ENCODE measurements at regions not wholly inside any gene's neighbourhood (a gene's known extent, or its start where the extent isn't known, plus 50 kb on each side); places are given as distances from the start of the nearest gene placed in this dataset.
"Not testable (repeated sequence)": the region's sequence is repeated elsewhere in the genome, so short reads cannot be mapped to it uniquely, and the experiment has no call there.

- H3K9me3 Mint-ChIP-seq, result peaks cover 0 to 10% (median 0%) of the 10 kb centered on the region in 11 donors
- H3K27ac Mint-ChIP-seq; H3K27me3 ChIP-seq (ENCODE audit: control insufficient read depth in 2 of 2, insufficient read depth in 2 of 2, low read length in 2 of 2); DNase-seq; H3K36me3 Mint-ChIP-seq; ATAC-seq; intact Hi-C loops (cut with micrococcal nuclease); H3K4me3 Mint-ChIP-seq; CTCF ChIA-PET; H3K4me1 Mint-ChIP-seq; H3K4me3 ChIP-seq (ENCODE audit: low read length); H3K36me3 ChIP-seq (ENCODE audit: control insufficient read depth in 2 of 3, insufficient read depth in 3 of 3, low read length in 3 of 3); H3K4me1 ChIP-seq (ENCODE audit: control insufficient read depth in 2 of 2, insufficient read depth in 2 of 2, low read length in 2 of 2); H3K27ac ChIP-seq (ENCODE audit: low read depth, low read length); H3K9me3 ChIP-seq (ENCODE audit: control insufficient read depth in 2 of 3, low read length in 3 of 3); POLR2A ChIA-PET: not testable (repeated sequence)
- peaks cover 2 to 30% (median 27%) of the 10 kb centered on the region in 5 donors for H3K27me3 Mint-ChIP-seq
Measured at GRCh38 chr4:4084171-4084570, 142.6 kb downstream of the OTOP1 start.

- H3K4me3 Mint-ChIP-seq, H3K9me3 Mint-ChIP-seq: not testable (repeated sequence)
Measured at GRCh38 chr4:4089716-4090419, 136.9 kb downstream of the OTOP1 start.

GRCh38 chr4:4090720-4091119 lies 136.0 kb downstream of the OTOP1 start:
- H3K27me3 ChIP-seq (ENCODE audit: control insufficient read depth in 2 of 2, insufficient read depth in 2 of 2, low read length in 2 of 2); DNase-seq; POLR2A ChIA-PET; H3K36me3 Mint-ChIP-seq; H3K9me3 Mint-ChIP-seq; H3K4me1 Mint-ChIP-seq; H3K27ac Mint-ChIP-seq; H3K4me3 Mint-ChIP-seq; H3K4me1 ChIP-seq (ENCODE audit: control insufficient read depth in 2 of 2, insufficient read depth in 2 of 2, low read length in 2 of 2); intact Hi-C loops (cut with micrococcal nuclease); H3K9me3 ChIP-seq (ENCODE audit: control insufficient read depth in 2 of 3, low read length in 3 of 3); CTCF ChIA-PET; H3K36me3 ChIP-seq (ENCODE audit: control insufficient read depth in 2 of 3, insufficient read depth in 3 of 3, low read length in 3 of 3); ATAC-seq; H3K27ac ChIP-seq (ENCODE audit: low read depth, low read length); H3K4me3 ChIP-seq (ENCODE audit: low read length): not testable (repeated sequence)
- peaks cover 2 to 13% (median 10%) of the 10 kb centered on the region in 5 donors for H3K27me3 Mint-ChIP-seq

More at GRCh38 chr4:4089716-4090419, 136.9 kb downstream of the OTOP1 start:
- peaks cover 2 to 16% (median 12%) of the 10 kb centered on the region in 5 donors for H3K27me3 Mint-ChIP-seq
- H3K27me3 ChIP-seq (ENCODE audit: control insufficient read depth in 2 of 2, insufficient read depth in 2 of 2, low read length in 2 of 2); ATAC-seq; DNase-seq; H3K36me3 Mint-ChIP-seq; intact Hi-C loops (cut with micrococcal nuclease); POLR2A ChIA-PET; CTCF ChIA-PET; H3K9me3 ChIP-seq (ENCODE audit: control insufficient read depth in 2 of 3, low read length in 3 of 3); H3K36me3 ChIP-seq (ENCODE audit: control insufficient read depth in 2 of 3, insufficient read depth in 3 of 3, low read length in 3 of 3); H3K4me1 Mint-ChIP-seq; H3K27ac ChIP-seq (ENCODE audit: low read depth, low read length); H3K27ac Mint-ChIP-seq; H3K4me3 ChIP-seq (ENCODE audit: low read length); H3K4me1 ChIP-seq (ENCODE audit: control insufficient read depth in 2 of 2, insufficient read depth in 2 of 2, low read length in 2 of 2): not testable (repeated sequence)

GRCh38 chr4:4092159-4092558 lies 134.6 kb downstream of the OTOP1 start:
- DNase-seq; H3K4me3 ChIP-seq (ENCODE audit: low read length); H3K4me1 ChIP-seq (ENCODE audit: control insufficient read depth in 2 of 2, insufficient read depth in 2 of 2, low read length in 2 of 2); H3K4me3 Mint-ChIP-seq; ATAC-seq; intact Hi-C loops (cut with micrococcal nuclease); H3K36me3 ChIP-seq (ENCODE audit: control insufficient read depth in 2 of 3, insufficient read depth in 3 of 3, low read length in 3 of 3); POLR2A ChIA-PET; CTCF ChIA-PET; H3K9me3 ChIP-seq (ENCODE audit: control insufficient read depth in 2 of 3, low read length in 3 of 3); H3K36me3 Mint-ChIP-seq; H3K9me3 Mint-ChIP-seq; H3K4me1 Mint-ChIP-seq; H3K27ac Mint-ChIP-seq; H3K27me3 ChIP-seq (ENCODE audit: control insufficient read depth in 2 of 2, insufficient read depth in 2 of 2, low read length in 2 of 2); H3K27ac ChIP-seq (ENCODE audit: low read depth, low read length): not testable (repeated sequence)
- peaks cover 2 to 12% (median 8%) of the 10 kb centered on the region in 5 donors for H3K27me3 Mint-ChIP-seq

- intact Hi-C loops (cut with micrococcal nuclease); CTCF ChIA-PET: not testable (repeated sequence)
Measured at GRCh38 chr4:4099610-4100009, 127.1 kb downstream of the OTOP1 start.

GRCh38 chr4:4106923-4107322 lies 119.8 kb downstream of the OTOP1 start:
- ATAC-seq; H3K36me3 ChIP-seq (ENCODE audit: control insufficient read depth in 2 of 3, insufficient read depth in 3 of 3, low read length in 3 of 3); DNase-seq; H3K4me1 ChIP-seq (ENCODE audit: control insufficient read depth in 2 of 2, insufficient read depth in 2 of 2, low read length in 2 of 2); POLR2A ChIA-PET; CTCF ChIA-PET; H3K9me3 Mint-ChIP-seq; H3K27ac Mint-ChIP-seq; H3K4me3 ChIP-seq (ENCODE audit: low read length); H3K4me1 Mint-ChIP-seq; H3K36me3 Mint-ChIP-seq; H3K27me3 ChIP-seq (ENCODE audit: control insufficient read depth in 2 of 2, insufficient read depth in 2 of 2, low read length in 2 of 2); H3K9me3 ChIP-seq (ENCODE audit: control insufficient read depth in 2 of 3, low read length in 3 of 3); H3K27ac ChIP-seq (ENCODE audit: low read depth, low read length): not testable (repeated sequence)
- peak overlapping the region in 9 of 10 donors; percentile 16 to 78 (median 64) for H3K4me3 Mint-ChIP-seq
- peaks cover 26 to 39% (median 33%) of the 10 kb centered on the region in 5 donors for H3K27me3 Mint-ChIP-seq
- intact Hi-C loops (cut with micrococcal nuclease), result loop anchor here in 1 of 2 donors (5.0 kb wide), 1 partner anchor 120 kb away; no protein-coding TSS in a partner anchor

More at GRCh38 chr4:4099610-4100009, 127.1 kb downstream of the OTOP1 start:
- H3K36me3 Mint-ChIP-seq; H3K4me3 ChIP-seq (ENCODE audit: low read length); H3K4me1 ChIP-seq (ENCODE audit: control insufficient read depth in 2 of 2, insufficient read depth in 2 of 2, low read length in 2 of 2); H3K9me3 ChIP-seq (ENCODE audit: control insufficient read depth in 2 of 3, low read length in 3 of 3); ATAC-seq; DNase-seq; H3K27ac ChIP-seq (ENCODE audit: low read depth, low read length); H3K27me3 Mint-ChIP-seq; H3K9me3 Mint-ChIP-seq; H3K27me3 ChIP-seq (ENCODE audit: control insufficient read depth in 2 of 2, insufficient read depth in 2 of 2, low read length in 2 of 2); H3K27ac Mint-ChIP-seq; H3K4me1 Mint-ChIP-seq; H3K36me3 ChIP-seq (ENCODE audit: control insufficient read depth in 2 of 3, insufficient read depth in 3 of 3, low read length in 3 of 3); H3K4me3 Mint-ChIP-seq; POLR2A ChIA-PET: not testable (repeated sequence)

- H3K4me1 ChIP-seq (ENCODE audit: control insufficient read depth in 2 of 2, insufficient read depth in 2 of 2, low read length in 2 of 2); CTCF ChIA-PET; H3K27me3 ChIP-seq (ENCODE audit: control insufficient read depth in 2 of 2, insufficient read depth in 2 of 2, low read length in 2 of 2); H3K9me3 Mint-ChIP-seq; H3K36me3 ChIP-seq (ENCODE audit: control insufficient read depth in 2 of 3, insufficient read depth in 3 of 3, low read length in 3 of 3); H3K27ac Mint-ChIP-seq; H3K9me3 ChIP-seq (ENCODE audit: control insufficient read depth in 2 of 3, low read length in 3 of 3); POLR2A ChIA-PET; H3K36me3 Mint-ChIP-seq; H3K4me1 Mint-ChIP-seq; H3K4me3 ChIP-seq (ENCODE audit: low read length); H3K27ac ChIP-seq (ENCODE audit: low read depth, low read length): not testable (repeated sequence)
- peak; percentile 75 for ATAC-seq
- peak overlapping the region; percentile 39 to 86 (median 66) for H3K4me3 Mint-ChIP-seq
- peak; percentile 9 to 89 (median 67) for DNase-seq
- peaks cover 19 to 35% (median 33%) of the 10 kb centered on the region in 5 donors for H3K27me3 Mint-ChIP-seq
- intact Hi-C loops (cut with micrococcal nuclease), result loop anchor here in 1 of 2 donors (5.0 kb wide), 1 partner anchor 120 kb away; no protein-coding TSS in a partner anchor
Measured at GRCh38 chr4:4107411-4108107, 119.2 kb downstream of the OTOP1 start.

Data from naive thymus-derived CD4-positive, alpha-beta T cell (primary cell).